Ishikawa (cell line): ENCODE measurements at regions not wholly inside any gene's neighbourhood (a gene's known extent, or its start where the extent isn't known, plus 50 kb on each side); places are given as distances from the start of the nearest gene placed in this dataset.

Source experiments
- CEBPB ChIP-seq: IDR thresholded peaks from 2 replicates; pipeline ENCODE4 v1.6.1; 2012
- CREB1 ChIP-seq: IDR thresholded peaks from 2 replicates; pipeline ENCODE4 v1.6.1; 2012; ENCODE audit warnings: low read depth
- EGR1 ChIP-seq: IDR thresholded peaks from 2 replicates; pipeline ENCODE4 v1.6.1; 2012
- EP300 ChIP-seq: IDR thresholded peaks from 2 replicates; pipeline ENCODE4 v1.6.1; 2012; ENCODE audit warnings: borderline replicate concordance
- MAX ChIP-seq: IDR thresholded peaks from 2 replicates; pipeline ENCODE4 v1.6.1; 2012
- RAD21 ChIP-seq: IDR thresholded peaks from 2 replicates; pipeline ENCODE4 v1.6.1; 2012; ENCODE audit warnings: low read depth
- TAF1 ChIP-seq: IDR thresholded peaks from 2 replicates; pipeline ENCODE4 v1.6.1; 2012; ENCODE audit warnings: low read depth, mild to moderate bottlenecking
- TCF12 ChIP-seq: IDR thresholded peaks from 2 replicates; pipeline ENCODE4 v1.6.1; 2012; ENCODE audit warnings: low read depth
- TEAD4 ChIP-seq: IDR thresholded peaks from 2 replicates; pipeline ENCODE4 v1.6.1; 2012
- YY1 ChIP-seq: IDR thresholded peaks from 2 replicates; pipeline ENCODE4 v1.6.1; 2012; ENCODE audit warnings: low read depth
- ZBTB7A ChIP-seq: IDR thresholded peaks from 2 replicates; pipeline ENCODE4 v1.6.1; 2012; ENCODE audit warnings: low read depth

DNA sequence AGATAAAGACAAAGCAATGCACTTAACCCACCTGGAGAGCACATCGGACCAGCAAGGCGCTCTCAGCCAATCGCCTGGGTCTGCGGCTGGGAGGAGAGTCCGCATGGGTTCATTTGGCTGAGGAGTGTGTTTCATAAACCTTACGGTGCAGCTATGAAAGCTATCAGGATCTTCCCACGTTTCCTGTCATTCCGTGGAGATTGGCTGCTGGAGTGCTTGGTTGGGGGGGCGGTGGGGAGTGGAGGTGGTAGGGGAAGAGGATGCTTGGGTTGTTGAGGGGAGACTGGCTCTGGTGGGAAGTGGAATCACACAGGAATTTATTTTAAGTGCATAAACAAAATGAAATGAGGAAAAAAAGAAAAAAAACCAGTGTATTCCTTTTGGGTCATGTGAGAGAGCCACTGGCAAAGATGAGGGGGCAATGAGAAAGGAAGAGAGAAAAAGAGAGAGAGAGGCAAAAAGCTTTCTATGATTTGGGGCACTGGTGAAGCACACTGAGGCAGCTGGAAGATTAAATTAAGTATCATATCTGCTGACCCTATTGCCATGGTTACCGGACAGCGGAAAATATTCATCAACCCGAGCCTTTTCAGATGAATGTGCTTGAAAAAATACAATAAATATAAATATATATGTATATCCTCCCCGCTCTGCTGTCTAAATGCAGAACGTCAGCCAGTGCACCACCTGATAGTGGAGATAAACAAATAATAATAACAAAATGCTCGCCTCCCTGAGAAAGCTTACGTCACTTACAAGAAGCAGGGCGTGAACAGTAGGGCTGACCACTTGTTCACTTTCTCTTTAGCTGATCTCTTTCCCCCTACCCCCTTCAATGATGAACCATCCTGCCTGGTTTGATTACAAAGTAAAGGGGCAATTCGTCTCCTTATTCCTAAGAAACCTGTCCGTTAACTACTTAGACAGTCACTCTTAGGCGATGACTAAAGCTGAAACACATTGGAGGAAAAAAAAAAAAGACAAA is 457.0 kb upstream of the ZFHX3 start:
- TF ChIP-seq EP300 (no peak), YY1 (no peak), RAD21 (no peak), TAF1 (no peak), CREB1 (no peak), TCF12 (no peak), CEBPB (no peak), MAX (no peak), EGR1 (no peak), ZBTB7A (no peak), TEAD4 (no peak)
